GM23338 (cell line): ENCODE measurements at regions not wholly inside any gene's neighbourhood (a gene's known extent, or its start where the extent isn't known, plus 50 kb on each side); places are given as distances from the start of the nearest gene placed in this dataset.

Experiments
- ATAC-seq: fragments of 200-7000 bp; cut with Tn5 transposase; 3 replicates; pipeline ENCODE4 v1.9.1; 2020
- DNase-seq: peaks from one replicate; pipeline ENCODE4 v3.0.0-alpha.2; 2015; ENCODE audit warnings: low spot score
- H2AFZ ChIP-seq: fragments of 200-600 bp; sonication (generic); 2 replicates; pipeline ENCODE4 v1.8.0; 2016; ENCODE audit warnings: antibody characterized with exemption, mild to moderate bottlenecking, moderate library complexity
- H3F3A ChIP-seq: fragments of 200-600 bp; sonication (generic); replicated peaks from 2 replicates; pipeline ENCODE4 v1.8.0; 2017; ENCODE audit warnings: antibody characterized with exemption, mixed run types, low read depth
- H3K27ac ChIP-seq: fragments of 200-600 bp; sonication (generic); 2 replicates; pipeline ENCODE4 v1.6.1; 2016; ENCODE audit warnings: low read depth
- H3K27me3 ChIP-seq: fragments of 200-600 bp; sonication (generic); 2 replicates; pipeline ENCODE4 v1.8.0; 2016; ENCODE audit warnings: mild to moderate bottlenecking, mixed run types, moderate library complexity; ENCODE audit not compliant: insufficient read depth
- H3K36me3 ChIP-seq: fragments of 200-600 bp; sonication (generic); 2 replicates; pipeline ENCODE4 v1.8.0; 2016; ENCODE audit warnings: mild to moderate bottlenecking; ENCODE audit not compliant: insufficient read depth
- H3K4me1 ChIP-seq: fragments of 200-600 bp; sonication (generic); 2 replicates; pipeline ENCODE4 v1.8.0; 2016; ENCODE audit warnings: mild to moderate bottlenecking, moderate library complexity; ENCODE audit not compliant: insufficient read depth
- H3K4me2 ChIP-seq: fragments of 200-600 bp; sonication (generic); 2 replicates; pipeline ENCODE4 v1.7.1; 2017; ENCODE audit warnings: mixed run types
- H3K4me3 ChIP-seq: fragments of 200-600 bp; sonication (generic); 2 replicates; pipeline ENCODE4 v1.6.1; 2016; ENCODE audit warnings: mixed run types
- H3K79me2 ChIP-seq: fragments of 200-600 bp; sonication (generic); replicated peaks from 2 replicates; pipeline ENCODE4 v1.8.0; 2017; ENCODE audit warnings: mild to moderate bottlenecking; ENCODE audit not compliant: insufficient read depth
- H3K9me2 ChIP-seq: fragments of 200-600 bp; sonication (generic); 2 replicates; pipeline ENCODE4 v1.8.0; 2017; ENCODE audit not compliant: insufficient read depth
- H4K20me1 ChIP-seq: fragments of 200-600 bp; sonication (generic); replicated peaks from 2 replicates; pipeline ENCODE4 v1.8.0; 2017; ENCODE audit warnings: mild to moderate bottlenecking; ENCODE audit not compliant: insufficient read depth
- H3K27ac Mint-ChIP-seq: 2 replicates; pipeline ENCODE4 v1.8.0; 2020; ENCODE audit warnings: inconsistent platforms, mild to moderate bottlenecking, moderate library complexity, mixed read lengths
- H3K27me3 Mint-ChIP-seq: 3 replicates; pipeline ENCODE4 v1.8.0; 2022; ENCODE audit warnings: low read depth, mild to moderate bottlenecking, moderate library complexity, mixed read lengths, inconsistent platforms; ENCODE audit not compliant: insufficient read depth, poor library complexity
- H3K36me3 Mint-ChIP-seq: 3 replicates; pipeline ENCODE4 v1.8.0; 2021; ENCODE audit warnings: low read depth, mild to moderate bottlenecking, inconsistent platforms, moderate library complexity, mixed read lengths
- H3K4me1 Mint-ChIP-seq: 3 replicates; pipeline ENCODE4 v1.8.0; 2020; ENCODE audit warnings: mild to moderate bottlenecking, inconsistent platforms, mixed read lengths
- H3K4me3 Mint-ChIP-seq: 3 replicates; pipeline ENCODE4 v1.8.0; 2021; ENCODE audit warnings: moderate library complexity, mild to moderate bottlenecking, inconsistent platforms, mixed read lengths
- H3K9me3 Mint-ChIP-seq: 3 replicates; pipeline ENCODE4 v1.8.0; 2020; ENCODE audit warnings: moderate library complexity, mild to moderate bottlenecking, inconsistent platforms, mixed read lengths
- EZH2phosphoT487 ChIP-seq: fragments of 200-600 bp; sonication (generic); IDR thresholded peaks from one replicate; pipeline ENCODE4 v1.8.1; 2018; ENCODE audit warnings: antibody characterized with exemption; ENCODE audit not compliant: unreplicated experiment
- STAT1 ChIP-seq: IDR thresholded peaks from one replicate; pipeline ENCODE4 v1.6.1; 2016; ENCODE audit warnings: antibody characterized with exemption; ENCODE audit not compliant: unreplicated experiment
- ZNF114 ChIP-seq: fragments of 250-450 bp; sonication (Bioruptor Pico); IDR thresholded peaks from 2 replicates; pipeline ENCODE4 v1.5.0; 2020; ENCODE audit warnings: mild to moderate bottlenecking, moderate library complexity
- ZNF462 ChIP-seq: fragments of 250-450 bp; sonication (Bioruptor Pico); IDR thresholded peaks from 2 replicates; pipeline ENCODE4 v1.5.0; 2020; ENCODE audit warnings: mild to moderate bottlenecking, moderate library complexity

DNA sequence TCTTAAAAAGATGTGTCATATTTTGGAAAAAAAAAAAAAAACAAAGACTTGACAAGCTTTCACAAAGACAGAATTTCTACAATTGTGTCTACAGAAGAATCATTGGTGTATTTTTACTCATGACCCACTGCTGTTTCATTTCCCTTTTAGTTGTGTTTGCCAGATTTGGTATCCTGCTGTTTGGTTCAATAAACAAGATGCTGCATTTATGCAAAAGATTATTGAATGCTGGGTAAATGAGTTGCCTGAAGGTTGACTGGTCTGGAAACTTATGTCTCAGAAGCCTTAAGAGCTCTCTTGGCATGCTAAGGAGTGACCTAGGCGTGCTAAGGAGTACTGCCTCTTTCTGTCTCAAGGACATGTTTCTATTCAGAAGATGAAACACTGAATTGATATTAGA, 64.9 kb upstream of the NPY2R start:
- Mint-ChIP-seq H3K4me1 (no peaks in the 10 kb centered on the region), H3K27ac (no peak overlapping the region), H3K4me3 (no peak overlapping the region), H3K9me3 (no peaks in the 10 kb centered on the region), H3K36me3 (no peaks in the 10 kb centered on the region), H3K27me3 (no peaks in the 10 kb centered on the region)
- DNase-seq (no peak), ATAC-seq (no peak)
- Histone ChIP-seq H2AFZ (no peak overlapping the region), H3F3A (no peaks in the 10 kb centered on the region), H3K27ac (no peak overlapping the region), H3K4me3 (no peak overlapping the region), H4K20me1 (no peaks in the 10 kb centered on the region), H3K36me3 (no peaks in the 10 kb centered on the region), H3K27me3 (no peaks in the 10 kb centered on the region), H3K4me2 (no peak overlapping the region), H3K4me1 (no peaks in the 10 kb centered on the region), H3K9me2 (no peaks in the 10 kb centered on the region), H3K79me2 (no peaks in the 10 kb centered on the region)
- TF ChIP-seq ZNF114 (CRISPR knock-in tag) (no peak), ZNF462 (CRISPR knock-in tag) (no peak), EZH2phosphoT487 (no peak), STAT1 (no peak)
